ENCODE measurements at regions not wholly inside any gene's neighbourhood (a gene's known extent, or its start where the extent isn't known, plus 50 kb on each side); places are given as distances from the start of the nearest gene placed in this dataset.
"Not testable (repeated sequence)": the region's sequence is repeated elsewhere in the genome, so short reads cannot be mapped to it uniquely, and the experiment has no call there.

- Mint-ChIP-seq H3K4me3 (peak overlapping the region; percentile 94 to 99), H3K27ac (peak overlapping the region; percentile 98)
- H3K4me1 Mint-ChIP-seq, H3K27me3 Mint-ChIP-seq, H3K36me3 Mint-ChIP-seq, H3K9me3 Mint-ChIP-seq: not testable (repeated sequence)
- peak; percentile 89 to 90 for ATAC-seq (replicated peaks)
- peak; percentile 71 for DNase-seq
Measured at GRCh38 chr16:22436823-22437652, 62.6 kb upstream of the CDR2 start.

- H3K27me3 Mint-ChIP-seq, DNase-seq, H3K4me1 Mint-ChIP-seq, H3K36me3 Mint-ChIP-seq, H3K9me3 Mint-ChIP-seq: not testable (repeated sequence)
- peak; percentile 59 to 66 for ATAC-seq (replicated peaks)
- H3K4me3 Mint-ChIP-seq, result peak overlapping the region; percentile 94 to 99
- peak overlapping the region; percentile 98 for H3K27ac Mint-ChIP-seq
Measured at GRCh38 chr16:22436326-22436822, 62.0 kb upstream of the CDR2 start.

- H3K27me3 Mint-ChIP-seq; H3K4me1 Mint-ChIP-seq; H3K9me3 Mint-ChIP-seq; ATAC-seq (replicated peaks); DNase-seq; H3K4me3 Mint-ChIP-seq; H3K27ac Mint-ChIP-seq: not testable (repeated sequence)
- H3K36me3 Mint-ChIP-seq, result peaks cover 17 to 24% of the 10 kb centered on the region in 2 donors
Measured at GRCh38 chr16:22431314-22431713, 56.9 kb upstream of the CDR2 start.

GRCh38 chr16:22428654-22429053 lies 54.2 kb upstream of the CDR2 start:
- DNase-seq, result no peak
- Mint-ChIP-seq H3K36me3 (peaks cover 37 to 45% of the 10 kb centered on the region in 2 donors), H3K4me1 (peaks cover 0 to 6% of the 10 kb centered on the region in 2 donors), H3K27ac (no peak overlapping the region), H3K27me3 (no peaks in the 10 kb centered on the region), H3K9me3 (peaks cover 0 to under 1% of the 10 kb centered on the region in 2 donors), H3K4me3 (no peak overlapping the region)
- ATAC-seq (replicated peaks), result no peak

GRCh38 chr16:22427556-22427955 lies 53.1 kb upstream of the CDR2 start:
- no peak overlapping the region for H3K27ac Mint-ChIP-seq
- H3K4me3 Mint-ChIP-seq, result no peak overlapping the region
- no peaks in the 10 kb centered on the region for H3K27me3 Mint-ChIP-seq
- H3K4me1 Mint-ChIP-seq, result peaks cover 0 to 6% of the 10 kb centered on the region in 2 donors
- ATAC-seq (replicated peaks) (no peak), DNase-seq (no peak)
- peaks cover 44 to 55% of the 10 kb centered on the region in 2 donors for H3K36me3 Mint-ChIP-seq
- peaks cover 0 to 3% of the 10 kb centered on the region in 2 donors for H3K9me3 Mint-ChIP-seq

- no peak overlapping the region for H3K27ac Mint-ChIP-seq
Measured at GRCh38 chr16:22425847-22426246, 51.4 kb upstream of the CDR2 start.

GRCh38 chr16:22425036-22425801 lies 50.8 kb upstream of the CDR2 start:
- Mint-ChIP-seq H3K9me3 (peaks cover 0 to 3% of the 10 kb centered on the region in 2 donors), H3K27ac (no peak overlapping the region), H3K27me3 (no peaks in the 10 kb centered on the region)

More at GRCh38 chr16:22425847-22426246, 51.4 kb upstream of the CDR2 start:
- no peaks in the 10 kb centered on the region for H3K27me3 Mint-ChIP-seq
- no peak for DNase-seq
- peaks cover 0 to 6% of the 10 kb centered on the region in 2 donors for H3K4me1 Mint-ChIP-seq
- no peak overlapping the region for H3K4me3 Mint-ChIP-seq
- peaks cover 0 to 3% of the 10 kb centered on the region in 2 donors for H3K9me3 Mint-ChIP-seq
- ATAC-seq (replicated peaks), result no peak
- H3K36me3 Mint-ChIP-seq, result peaks cover 51 to 63% of the 10 kb centered on the region in 2 donors

GRCh38 chr16:22424161-22424937 lies 49.9 kb upstream of the CDR2 start:
- Mint-ChIP-seq H3K27me3 (no peaks in the 10 kb centered on the region), H3K4me1 (peaks cover 2 to 6% of the 10 kb centered on the region in 2 donors), H3K27ac (no peak overlapping the region), H3K4me3 (no peak overlapping the region), H3K36me3 (peaks cover 58 to 72% of the 10 kb centered on the region in 2 donors), H3K9me3 (peaks cover 0 to 3% of the 10 kb centered on the region in 2 donors)
- ATAC-seq (replicated peaks) (no peak), DNase-seq (no peak)

More at GRCh38 chr16:22425036-22425801, 50.8 kb upstream of the CDR2 start:
- DNase-seq (no peak), ATAC-seq (replicated peaks) (no peak)
- H3K4me1 Mint-ChIP-seq, result peaks cover 0 to 6% of the 10 kb centered on the region in 2 donors
- no peak overlapping the region for H3K4me3 Mint-ChIP-seq
- peaks cover 55 to 69% of the 10 kb centered on the region in 2 donors for H3K36me3 Mint-ChIP-seq

Data from stimulated activated naive B cell treated with anti-CD40 and anti-IgM and Interleukin-4, amounts not matched to agents 10 μg/mL and 1 μg/mL and 100 μg/mL, for 72 hours (primary cell).